Lower leg skin (tissue), 4 donors: ENCODE measurements at regions not wholly inside any gene's neighbourhood (a gene's known extent, or its start where the extent isn't known, plus 50 kb on each side); places are given as distances from the start of the nearest gene placed in this dataset.

Source experiments
- DNase-seq, 2 donors: peaks; one replicate each; pipeline ENCODE4 v3.0.0-alpha.2; 2019; ENCODE audit warnings: low spot score in 2 of 2
- H3K4me3 ChIP-seq: fragments of 200-600 bp; sonication (generic); 2 replicates; pipeline ENCODE4 v1.5.1; 2017; ENCODE audit warnings: mild to moderate bottlenecking, low read depth; ENCODE audit not compliant: poor library complexity, severe bottlenecking
- POLR2A ChIP-seq, 2 donors: fragments of 450-650 bp; IDR thresholded peaks; one replicate each; pipeline ENCODE4 v1.6.1; 2016 to 2017; ENCODE audit warnings: antibody characterized with exemption in 2 of 2, mild to moderate bottlenecking in 1 of 2, moderate library complexity in 1 of 2
- WGBS, 2 donors: methylation state at CpG; one replicate each; pipeline ENCODE4 v1.1.5; 2018; 5-methylcytosine and 5-hydroxymethylcytosine counted together
- intact Hi-C: fragments of 100-400 bp; cut with DNase I; formaldehyde crosslinking; loops from one replicate; pipeline ENCODE4 v1.15.0; 2023; ENCODE audit warnings: low total_unique reads
- TF ChIP-seq, protein P1 (sequence below), 3 donors: fragments of 450-650 bp; IDR thresholded peaks; one replicate each; pipeline ENCODE4 v1.5.1; 2016; ENCODE audit warnings: antibody characterized with exemption in 3 of 3, mild to moderate bottlenecking in 3 of 3, moderate library complexity in 2 of 3

DNA sequence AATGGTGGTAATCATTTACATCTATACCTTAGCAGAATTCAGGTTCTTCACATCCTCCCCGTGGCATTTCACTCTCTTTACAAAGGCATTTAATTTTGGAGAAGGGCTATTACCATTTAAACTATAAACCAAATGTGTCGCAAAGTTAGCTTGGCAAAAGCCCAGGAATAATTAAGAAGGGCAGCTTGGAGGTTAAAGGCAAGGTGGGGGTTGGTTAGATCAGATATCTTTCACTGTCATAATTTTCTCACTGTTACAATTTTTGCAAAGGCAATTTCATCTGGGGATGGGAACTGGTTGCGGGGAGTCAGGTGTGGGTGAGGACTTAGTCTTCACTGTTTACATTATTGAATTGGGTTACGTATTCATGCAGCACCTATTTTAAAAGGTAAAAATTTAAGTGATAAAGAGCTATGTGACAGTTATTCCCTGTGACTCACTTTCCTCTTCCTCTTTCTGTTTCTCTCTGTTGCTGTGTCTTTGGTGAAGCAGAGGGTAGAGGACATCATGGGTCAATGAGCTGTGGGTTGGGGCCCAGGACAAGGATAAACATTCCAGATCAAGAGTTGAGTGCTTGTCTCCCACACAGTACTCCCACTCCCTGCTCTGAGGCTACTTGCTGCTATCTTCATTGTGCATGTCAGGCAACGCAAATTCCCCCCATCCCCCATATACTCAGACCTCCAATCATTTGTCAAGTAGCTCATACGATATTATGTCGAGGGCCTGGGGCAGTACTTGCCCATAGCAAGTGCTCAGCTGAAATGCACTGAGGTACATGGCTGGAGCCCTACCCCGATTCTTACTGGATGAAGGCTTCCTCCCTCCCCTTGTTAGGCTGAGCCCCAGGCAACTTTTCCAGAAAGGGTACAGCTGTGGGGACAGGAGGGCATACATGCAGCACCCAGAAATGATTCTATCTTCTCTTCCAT is 223.1 kb upstream of the MYLIP start:
- TF ChIP-seq POLR2A (IDR thresholded peaks at IDR 0.05): no peak
- TF ChIP-seq, protein P1, sequence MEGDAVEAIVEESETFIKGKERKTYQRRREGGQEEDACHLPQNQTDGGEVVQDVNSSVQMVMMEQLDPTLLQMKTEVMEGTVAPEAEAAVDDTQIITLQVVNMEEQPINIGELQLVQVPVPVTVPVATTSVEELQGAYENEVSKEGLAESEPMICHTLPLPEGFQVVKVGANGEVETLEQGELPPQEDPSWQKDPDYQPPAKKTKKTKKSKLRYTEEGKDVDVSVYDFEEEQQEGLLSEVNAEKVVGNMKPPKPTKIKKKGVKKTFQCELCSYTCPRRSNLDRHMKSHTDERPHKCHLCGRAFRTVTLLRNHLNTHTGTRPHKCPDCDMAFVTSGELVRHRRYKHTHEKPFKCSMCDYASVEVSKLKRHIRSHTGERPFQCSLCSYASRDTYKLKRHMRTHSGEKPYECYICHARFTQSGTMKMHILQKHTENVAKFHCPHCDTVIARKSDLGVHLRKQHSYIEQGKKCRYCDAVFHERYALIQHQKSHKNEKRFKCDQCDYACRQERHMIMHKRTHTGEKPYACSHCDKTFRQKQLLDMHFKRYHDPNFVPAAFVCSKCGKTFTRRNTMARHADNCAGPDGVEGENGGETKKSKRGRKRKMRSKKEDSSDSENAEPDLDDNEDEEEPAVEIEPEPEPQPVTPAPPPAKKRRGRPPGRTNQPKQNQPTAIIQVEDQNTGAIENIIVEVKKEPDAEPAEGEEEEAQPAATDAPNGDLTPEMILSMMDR (IDR thresholded peaks at IDR 0.05): no peak
- intact Hi-C loops: no loop called here
- DNase-seq: peak in 1 of 2 donors; percentile 72
- no peak overlapping the region for H3K4me3 ChIP-seq
- WGBS, 2 donors: 85 to 89% methylated on average over 8 of the region's 8 CpGs

DNA sequence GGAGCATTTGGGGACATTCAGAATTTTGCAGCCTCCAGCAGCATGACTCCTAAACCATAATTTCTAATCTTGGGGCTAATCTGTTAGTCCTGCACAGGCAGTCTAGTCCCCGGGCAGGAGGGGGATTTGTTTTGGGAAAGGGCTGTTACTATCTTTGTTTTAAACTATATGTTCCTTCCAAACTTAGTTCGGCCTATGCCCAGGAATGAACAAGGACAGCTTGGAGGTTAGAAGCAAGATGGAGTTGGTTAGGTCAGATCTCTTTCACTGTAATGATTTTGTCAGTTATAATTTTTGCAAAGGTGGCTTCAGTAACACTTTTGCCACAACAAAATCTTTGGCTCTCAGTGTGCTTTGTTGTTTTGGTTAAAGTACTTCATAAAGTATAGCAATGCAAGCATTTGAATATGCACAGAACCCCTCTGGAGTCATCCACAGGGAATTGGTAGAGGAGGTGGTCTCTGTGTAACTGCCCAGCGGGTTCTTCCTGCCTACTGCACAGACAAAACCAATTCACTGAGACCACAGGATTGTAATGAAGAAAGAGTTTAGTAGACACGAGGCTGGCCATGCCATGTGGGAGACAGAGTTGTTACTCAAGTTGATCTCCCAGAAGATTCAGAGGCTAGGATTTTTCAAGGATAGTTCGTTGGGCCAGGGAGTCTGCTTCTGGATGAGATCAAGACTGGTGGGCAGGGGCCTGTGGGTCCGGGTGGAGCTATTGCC is 224.1 kb upstream of the MYLIP start:
- TF ChIP-seq POLR2A (IDR thresholded peaks at IDR 0.05): no peak
- TF ChIP-seq, protein P1 (IDR thresholded peaks at IDR 0.05): no peak
- intact Hi-C loops: no loop called here
- no peak overlapping the region for H3K4me3 ChIP-seq
- peak in 1 of 2 donors; percentile 62 for DNase-seq
- 86 to 93% methylated on average over 6 of the region's 6 CpGs for WGBS, 2 donors

DNA sequence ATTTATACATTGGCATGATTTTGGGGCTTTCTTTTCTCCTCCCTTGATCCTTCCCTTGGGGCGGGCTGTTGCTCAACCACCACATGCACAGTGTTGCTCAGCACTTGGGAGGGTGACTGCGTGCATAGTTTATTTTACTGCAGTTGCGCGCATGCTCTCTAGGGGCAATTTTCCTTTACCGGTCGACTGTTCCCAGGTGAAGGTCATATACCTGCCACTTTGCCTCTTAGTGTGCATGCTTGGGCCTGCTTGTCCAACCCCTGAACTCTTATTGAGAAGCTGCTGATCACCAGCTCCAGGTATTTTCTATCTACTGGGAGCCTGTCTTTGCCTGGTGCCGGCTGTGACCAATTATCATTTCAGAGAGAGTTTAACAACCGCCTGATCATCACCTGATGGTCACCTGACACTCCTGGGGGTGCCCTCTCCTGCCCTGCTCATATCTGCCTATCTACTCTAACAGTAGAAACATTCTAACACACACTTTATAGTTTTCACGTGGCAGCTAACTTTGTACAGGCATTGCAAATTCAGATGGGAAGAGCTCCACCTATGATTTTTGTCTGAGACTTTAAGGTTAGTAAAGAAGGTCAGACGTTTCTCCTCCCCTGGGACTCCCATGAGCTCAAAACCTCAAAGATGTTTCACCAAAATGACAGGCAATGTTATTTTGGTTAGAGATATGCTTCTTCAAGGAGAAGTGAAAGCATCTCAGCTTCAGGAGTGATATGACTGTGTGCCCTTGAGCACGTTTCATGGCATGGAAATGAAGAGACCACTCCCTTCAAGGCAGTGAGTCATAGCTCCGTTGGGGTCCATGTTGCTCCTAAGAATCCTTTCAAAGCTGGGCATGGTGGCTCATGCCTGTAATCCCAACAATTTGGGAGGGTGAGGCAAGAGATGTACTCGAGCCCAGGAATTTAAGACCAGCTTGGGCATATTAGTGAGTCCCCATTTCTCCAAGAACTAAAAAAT is 227.5 kb upstream of the MYLIP start:
- intact Hi-C loops: no loop called here
- TF ChIP-seq POLR2A (IDR thresholded peaks at IDR 0.05): no peak
- TF ChIP-seq, protein P1 (IDR thresholded peaks at IDR 0.05): no peak
- H3K4me3 ChIP-seq: no peak overlapping the region
- 45 to 47% methylated on average over 13 of the region's 13 CpGs for WGBS, 2 donors
- peak; percentile 61 to 89 for DNase-seq

DNA sequence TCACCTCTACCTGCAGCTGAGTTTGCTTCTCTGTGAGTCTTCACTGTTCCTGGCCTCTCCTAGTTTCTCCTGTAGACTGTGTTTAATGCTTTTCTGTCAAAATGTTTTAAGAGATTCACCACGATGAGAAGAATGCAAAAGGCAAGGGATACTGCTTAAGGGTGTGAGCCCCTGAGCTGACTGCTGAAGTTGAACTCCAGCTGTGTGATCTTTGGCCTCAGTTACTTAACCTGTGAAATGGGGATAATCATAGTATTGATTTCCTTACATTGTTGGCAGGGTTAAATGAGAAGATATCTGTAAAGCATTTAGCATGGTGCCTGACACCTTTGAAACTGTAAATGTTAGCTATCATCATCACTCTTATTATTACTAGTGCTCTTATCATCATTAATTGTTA is 230.2 kb upstream of the MYLIP start:
- intact Hi-C loops: no loop called here
- TF ChIP-seq, protein P1 (IDR thresholded peaks at IDR 0.05): no peak
- no peak for TF ChIP-seq POLR2A (IDR thresholded peaks at IDR 0.05)
- no peak overlapping the region for H3K4me3 ChIP-seq
- DNase-seq: no peak
- WGBS, 2 donors: 0% methylated on average over 1 of the region's 1 CpG
